Panc1 (cell line): ENCODE measurements at regions not wholly inside any gene's neighbourhood (a gene's known extent, or its start where the extent isn't known, plus 50 kb on each side); places are given as distances from the start of the nearest gene placed in this dataset.

Experiments
- CTCF ChIP-seq: fragments of 450-650 bp; IDR thresholded peaks from 2 replicates; pipeline ENCODE4 v1.5.1; 2017; ENCODE audit warnings: mild to moderate bottlenecking
- POLR2AphosphoS5 ChIP-seq: IDR thresholded peaks from 2 replicates; pipeline ENCODE4 v1.6.1; 2012; ENCODE audit warnings: mild to moderate bottlenecking, low read depth, low read length, moderate library complexity
- REST ChIP-seq, 2 experiments: IDR thresholded peaks; 2 replicates each; pipeline ENCODE4 v1.6.1; 2011 to 2012; ENCODE audit warnings: low read depth in 2 of 2, control low read depth in 1 of 2, low read length in 1 of 2, mild to moderate bottlenecking in 1 of 2, moderate library complexity in 1 of 2; ENCODE audit not compliant: insufficient read depth in 1 of 2
- SIN3A ChIP-seq: IDR thresholded peaks from 2 replicates; pipeline ENCODE4 v1.6.1; 2012; ENCODE audit warnings: low read depth, mild to moderate bottlenecking, low read length, moderate library complexity, borderline replicate concordance; ENCODE audit not compliant: insufficient read depth
- TCF7L2 ChIP-seq: IDR thresholded peaks from 2 replicates; pipeline ENCODE4 v1.6.1; 2011; ENCODE audit warnings: mild to moderate bottlenecking, low read depth, low read length, inconsistent platforms

- TF ChIP-seq CTCF (no peak), POLR2AphosphoS5 (no peak), TCF7L2 (no peak), REST (IDR thresholded peaks at IDR 0.05; ENCODE audit: insufficient read depth in 1 of 2, low read depth in 2 of 2, low read length in 1 of 2) (no peak), SIN3A (no peak)
Observed at GRCh38 chr2:236768393-236769140, 198.9 kb downstream of the ACKR3 start.
